Adrenal gland (tissue), 9 donors: ENCODE measurements at regions not wholly inside any gene's neighbourhood (a gene's known extent, or its start where the extent isn't known, plus 50 kb on each side); places are given as distances from the start of the nearest gene placed in this dataset.
"Not testable (repeated sequence)": the region's sequence is repeated elsewhere in the genome, so short reads cannot be mapped to it uniquely, and the experiment has no call there.

Experiments used
- DNase-seq, 7 donors: peaks; one replicate each; pipeline ENCODE4 v3.0.0-alpha.2; 2019 to 2020
- H3K27ac ChIP-seq, 5 donors: fragments of 200-600 bp; sonication (generic) in 4 of 5; 1 replicate in 3 of 5; 2 replicates in 2 of 5; pipeline versions ENCODE4 v1.5.1 to v1.8.0; 2016 to 2020; ENCODE audit warnings: mild to moderate bottlenecking in 1 of 5
- H3K27me3 ChIP-seq: fragments of 200-600 bp; 2 replicates; pipeline ENCODE4 v1.8.0; 2021
- H3K36me3 ChIP-seq, 2 donors: fragments of 200-600 bp; replicated peaks in 1 of 2; 1 replicate in 1 of 2; 2 replicates in 1 of 2; pipeline versions ENCODE4 v1.5.1 to v1.8.0; 2018 to 2022
- H3K4me1 ChIP-seq, 2 donors: fragments of 200-600 bp; replicated peaks in 1 of 2; 1 replicate in 1 of 2; 2 replicates in 1 of 2; pipeline versions ENCODE4 v1.5.1 to v1.8.0; 2018 to 2021
- H3K4me3 ChIP-seq, 4 donors: fragments of 200-600 bp; sonication (generic) in 3 of 4; one replicate each; pipeline ENCODE4 v1.5.1; 2016 to 2018
- H3K9me3 ChIP-seq, 3 donors: fragments of 200-600 bp; sonication (generic) in 1 of 3; replicated peaks in 1 of 3; 1 replicate in 2 of 3; 2 replicates in 1 of 3; pipeline versions ENCODE4 v1.5.1 to v1.8.0; 2016 to 2021
- CTCF ChIP-seq, 6 experiments: fragments of 450-650 bp in 4 of 6; fragments of 200-600 bp in 2 of 6; sonication (generic) in 1 of 6; IDR thresholded peaks; 1 replicate in 5 of 6; 2 replicates in 1 of 6; pipeline versions ENCODE4 v1.5.1 to v1.8.0; 2016 to 2021; ENCODE audit warnings: antibody characterized with exemption in 6 of 6, mild to moderate bottlenecking in 2 of 6, moderate library complexity in 1 of 6
- POLR2A ChIP-seq, 2 donors: fragments of 450-650 bp; IDR thresholded peaks; one replicate each; pipeline ENCODE4 v1.6.1; 2017; ENCODE audit warnings: antibody characterized with exemption in 2 of 2, mild to moderate bottlenecking in 2 of 2, moderate library complexity in 1 of 2
- WGBS, 4 donors: extraction: QIAGEN DNeasy Blood & Tissue Kit in 2 of 4; methylation state at CpG; one replicate each; pipeline versions ENCODE4 v1.1.5 to v1.1.7; 2013 to 2017; 5-methylcytosine and 5-hydroxymethylcytosine counted together
- intact Hi-C, 2 donors: fragments of 100-400 bp; cut with DNase I; formaldehyde crosslinking; loops; one replicate each; pipeline versions ENCODE4 v1.14.1 to v1.15.0; 2022 to 2023
- donor health status: healthy with polysubstance abuse.
- donor health status: Bipolar disorder and iron deficiency.
- donor health status: DM: yes; HTN: yes; CAD: no.
- donor health status: DM: no; HTN: no; CAD: no.
- donor health status: DM: no; HTN: no; CAD: no.

GRCh38 chr4:79676705-79677104 lies 268.7 kb upstream of the GK2 start:
- no peak for DNase-seq
- TF ChIP-seq CTCF (IDR thresholded peaks at IDR 0.05): no peak
- TF ChIP-seq POLR2A (IDR thresholded peaks at IDR 0.05): no peak
- Histone ChIP-seq H3K4me3 (no peak overlapping the region), H3K9me3 (no peaks in the 10 kb centered on the region), H3K27me3 (no peaks in the 10 kb centered on the region), H3K4me1 (no peaks in the 10 kb centered on the region), H3K36me3 (no peaks in the 10 kb centered on the region), H3K27ac (no peak overlapping the region)
- WGBS, 4 donors: 51 to 67% (median 57%) methylated on average over 2 of the region's 2 CpGs
- intact Hi-C loops: no loop called here

- H3K27ac ChIP-seq, H3K4me1 ChIP-seq, intact Hi-C loops, H3K4me3 ChIP-seq, H3K27me3 ChIP-seq, H3K36me3 ChIP-seq, H3K9me3 ChIP-seq, DNase-seq: not testable (repeated sequence)
- WGBS, 4 donors: 86 to 93% (median 88%) methylated on average over 4 of the region's 4 CpGs
These were observed 266.9 kb upstream of the GK2 start for GRCh38 chr4:79674906-79675305.

- H3K9me3 ChIP-seq: no peaks in the 10 kb centered on the region
- H3K4me1 ChIP-seq: no peaks in the 10 kb centered on the region
- TF ChIP-seq CTCF (IDR thresholded peaks at IDR 0.05): no peak
- no peak for TF ChIP-seq POLR2A (IDR thresholded peaks at IDR 0.05)
- H3K36me3 ChIP-seq: no peaks in the 10 kb centered on the region
- intact Hi-C loops: no loop called here
- 57 to 64% (median 60%) methylated on average over 3 of the region's 3 CpGs for WGBS, 4 donors
- no peak for DNase-seq
- no peak overlapping the region for H3K4me3 ChIP-seq
- H3K27ac ChIP-seq: no peak overlapping the region
- no peaks in the 10 kb centered on the region for H3K27me3 ChIP-seq
These were observed 265.9 kb upstream of the GK2 start for GRCh38 chr4:79673898-79674297.

- whole genome bisulfite sequencing, 4 donors: 58 to 63% (median 61%) methylated on average over 7 of the region's 7 CpGs
- intact Hi-C loops: no loop called here
- Histone ChIP-seq H3K36me3 (no peaks in the 10 kb centered on the region), H3K9me3 (no peaks in the 10 kb centered on the region), H3K27ac (no peak overlapping the region), H3K27me3 (no peaks in the 10 kb centered on the region), H3K4me1 (no peaks in the 10 kb centered on the region), H3K4me3 (no peak overlapping the region)
- no peak for DNase-seq
- TF ChIP-seq POLR2A (IDR thresholded peaks at IDR 0.05) (no peak), CTCF (IDR thresholded peaks at IDR 0.05) (no peak)
These were observed 265.3 kb upstream of the GK2 start for GRCh38 chr4:79673377-79673776.

GRCh38 chr4:79666875-79667274 lies 258.8 kb upstream of the GK2 start:
- no peaks in the 10 kb centered on the region for H3K27me3 ChIP-seq
- WGBS, 4 donors: 78 to 90% (median 83%) methylated on average over 3 of the region's 3 CpGs
- no peak overlapping the region for H3K27ac ChIP-seq
- intact Hi-C loops: no loop called here
- no peaks in the 10 kb centered on the region for H3K9me3 ChIP-seq
- H3K4me1 ChIP-seq: no peaks in the 10 kb centered on the region
- no peak overlapping the region for H3K4me3 ChIP-seq
- no peaks in the 10 kb centered on the region for H3K36me3 ChIP-seq
- no peak for DNase-seq
- no peak for TF ChIP-seq CTCF (IDR thresholded peaks at IDR 0.05)
- no peak for TF ChIP-seq POLR2A (IDR thresholded peaks at IDR 0.05)
